Body of pancreas (tissue), 4 donors: ENCODE measurements at regions not wholly inside any gene's neighbourhood (a gene's known extent, or its start where the extent isn't known, plus 50 kb on each side); places are given as distances from the start of the nearest gene placed in this dataset.

Source experiments
- ATAC-seq: fragments of 150-250 bp; one replicate; pipeline ENCODE4 v1.9.1; 2016
- DNase-seq, 4 donors: peaks; one replicate each; pipeline ENCODE4 v3.0.0-alpha.2; 2019
- H3K27ac ChIP-seq, 4 donors: fragments of 200-600 bp; sonication (generic); 1 replicate in 3 of 4; 2 replicates in 1 of 4; pipeline versions ENCODE4 v1.5.1 to v1.6.1; 2016 to 2019; ENCODE audit warnings: mild to moderate bottlenecking in 1 of 4, mixed read lengths in 1 of 4, moderate library complexity in 1 of 4
- H3K27me3 ChIP-seq, 2 donors: fragments of 200-600 bp; sonication (generic); one replicate each; pipeline ENCODE4 v1.6.0; 2016; ENCODE audit warnings: mild to moderate bottlenecking in 1 of 2
- H3K36me3 ChIP-seq, 2 donors: fragments of 200-600 bp; sonication (generic); replicated peaks in 1 of 2; 2 replicates each; pipeline ENCODE4 v1.5.1; 2016; ENCODE audit warnings: low read depth in 2 of 2; ENCODE audit not compliant: insufficient read depth in 1 of 2
- H3K4me1 ChIP-seq: fragments of 200-600 bp; sonication (generic); one replicate; pipeline ENCODE4 v1.6.0; 2016
- H3K4me3 ChIP-seq, 2 donors: fragments of 200-600 bp; sonication (generic); 1 replicate in 1 of 2; 2 replicates in 1 of 2; pipeline ENCODE4 v1.5.1; 2016 to 2019
- H3K9me3 ChIP-seq, 3 donors: fragments of 200-600 bp; sonication (generic); 1 replicate in 2 of 3; 2 replicates in 1 of 3; pipeline ENCODE4 v1.5.1; 2016
- CTCF ChIP-seq, 7 experiments: fragments of 450-650 bp in 4 of 7; fragments of 200-600 bp in 3 of 7; sonication (generic) in 3 of 7; IDR thresholded peaks; one replicate each; pipeline ENCODE4 v1.5.1; 2016 to 2019; ENCODE audit warnings: antibody characterized with exemption in 7 of 7
- POLR2A ChIP-seq, 3 donors: fragments of 450-650 bp; IDR thresholded peaks; one replicate each; pipeline ENCODE4 v1.6.1; 2016; ENCODE audit warnings: antibody characterized with exemption in 3 of 3, mild to moderate bottlenecking in 2 of 3
- WGBS, 2 donors: methylation state at CpG; one replicate each; pipeline ENCODE4 v1.1.5; 2017; 5-methylcytosine and 5-hydroxymethylcytosine counted together
- intact Hi-C: fragments of 100-400 bp; cut with DNase I; formaldehyde crosslinking; loops from one replicate; pipeline ENCODE4 v1.15.1; 2023

- ATAC-seq = no peak
Measured at GRCh38 chr18:2197946-2198345, 373.4 kb downstream of the METTL4 start.

GRCh38 chr18:2199060-2199459 lies 372.2 kb downstream of the METTL4 start:
- H3K4me3 ChIP-seq = no peak overlapping the region
- no peaks in the 10 kb centered on the region for H3K27me3 ChIP-seq
- 45 to 59% methylated on average over 2 of the region's 2 CpGs for WGBS, 2 donors
- H3K9me3 ChIP-seq = no peaks in the 10 kb centered on the region
- no peaks in the 10 kb centered on the region for H3K36me3 ChIP-seq
- TF ChIP-seq CTCF (IDR thresholded peaks at IDR 0.05) = no peak
- no peak for TF ChIP-seq POLR2A (IDR thresholded peaks at IDR 0.05)
- H3K4me1 ChIP-seq = no peaks in the 10 kb centered on the region
- DNase-seq = no peak
- intact Hi-C loops = no loop called here
- no peak for ATAC-seq
- H3K27ac ChIP-seq = no peak overlapping the region

More at GRCh38 chr18:2197946-2198345, 373.4 kb downstream of the METTL4 start:
- Histone ChIP-seq H3K4me1 (no peaks in the 10 kb centered on the region), H3K4me3 (no peak overlapping the region), H3K9me3 (no peaks in the 10 kb centered on the region), H3K36me3 (no peaks in the 10 kb centered on the region), H3K27me3 (no peaks in the 10 kb centered on the region), H3K27ac (no peak overlapping the region)
- 62 to 67% methylated on average over 4 of the region's 4 CpGs for WGBS, 2 donors
- TF ChIP-seq CTCF (IDR thresholded peaks at IDR 0.05) (no peak), POLR2A (IDR thresholded peaks at IDR 0.05) (no peak)
- DNase-seq = no peak
- intact Hi-C loops = no loop called here

- no peak for TF ChIP-seq CTCF (IDR thresholded peaks at IDR 0.05)
- TF ChIP-seq POLR2A (IDR thresholded peaks at IDR 0.05) = no peak
- Histone ChIP-seq H3K4me3 (no peak overlapping the region), H3K36me3 (no peaks in the 10 kb centered on the region), H3K4me1 (no peaks in the 10 kb centered on the region), H3K27me3 (no peaks in the 10 kb centered on the region), H3K27ac (no peak overlapping the region), H3K9me3 (no peaks in the 10 kb centered on the region)
- intact Hi-C loops = no loop called here
- ATAC-seq (no peak), DNase-seq (no peak)
- 70 to 74% methylated on average over 2 of the region's 2 CpGs for WGBS, 2 donors
Measured at GRCh38 chr18:2201036-2201600, 370.2 kb downstream of the METTL4 start.

- no peaks in the 10 kb centered on the region for H3K27me3 ChIP-seq
- no peak for ATAC-seq
- intact Hi-C loops = no loop called here
- no peak for DNase-seq
- no peaks in the 10 kb centered on the region for H3K9me3 ChIP-seq
- H3K27ac ChIP-seq = no peak overlapping the region
- no peaks in the 10 kb centered on the region for H3K36me3 ChIP-seq
- TF ChIP-seq POLR2A (IDR thresholded peaks at IDR 0.05) (no peak), CTCF (IDR thresholded peaks at IDR 0.05) (no peak)
- no peaks in the 10 kb centered on the region for H3K4me1 ChIP-seq
- 80 to 84% methylated on average over 2 of the region's 2 CpGs for WGBS, 2 donors
- no peak overlapping the region for H3K4me3 ChIP-seq
Measured at GRCh38 chr18:2204736-2205135, 366.6 kb downstream of the METTL4 start.

- no peaks in the 10 kb centered on the region for H3K9me3 ChIP-seq
- H3K27ac ChIP-seq = no peak overlapping the region
- TF ChIP-seq POLR2A (IDR thresholded peaks at IDR 0.05) = no peak
- no peak for ATAC-seq
- intact Hi-C loops = no loop called here
- WGBS, 2 donors = 53 to 58% methylated on average over 3 of the region's 3 CpGs
- no peaks in the 10 kb centered on the region for H3K27me3 ChIP-seq
- no peak overlapping the region for H3K4me3 ChIP-seq
- no peaks in the 10 kb centered on the region for H3K36me3 ChIP-seq
- no peak for DNase-seq
- no peaks in the 10 kb centered on the region for H3K4me1 ChIP-seq
Measured at GRCh38 chr18:2207294-2207693, 364.0 kb downstream of the METTL4 start.
